ENCODE measurements at regions not wholly inside any gene's neighbourhood (a gene's known extent, or its start where the extent isn't known, plus 50 kb on each side); places are given as distances from the start of the nearest gene placed in this dataset.
"Not testable (repeated sequence)": the region's sequence is repeated elsewhere in the genome, so short reads cannot be mapped to it uniquely, and the experiment has no call there.

DNA sequence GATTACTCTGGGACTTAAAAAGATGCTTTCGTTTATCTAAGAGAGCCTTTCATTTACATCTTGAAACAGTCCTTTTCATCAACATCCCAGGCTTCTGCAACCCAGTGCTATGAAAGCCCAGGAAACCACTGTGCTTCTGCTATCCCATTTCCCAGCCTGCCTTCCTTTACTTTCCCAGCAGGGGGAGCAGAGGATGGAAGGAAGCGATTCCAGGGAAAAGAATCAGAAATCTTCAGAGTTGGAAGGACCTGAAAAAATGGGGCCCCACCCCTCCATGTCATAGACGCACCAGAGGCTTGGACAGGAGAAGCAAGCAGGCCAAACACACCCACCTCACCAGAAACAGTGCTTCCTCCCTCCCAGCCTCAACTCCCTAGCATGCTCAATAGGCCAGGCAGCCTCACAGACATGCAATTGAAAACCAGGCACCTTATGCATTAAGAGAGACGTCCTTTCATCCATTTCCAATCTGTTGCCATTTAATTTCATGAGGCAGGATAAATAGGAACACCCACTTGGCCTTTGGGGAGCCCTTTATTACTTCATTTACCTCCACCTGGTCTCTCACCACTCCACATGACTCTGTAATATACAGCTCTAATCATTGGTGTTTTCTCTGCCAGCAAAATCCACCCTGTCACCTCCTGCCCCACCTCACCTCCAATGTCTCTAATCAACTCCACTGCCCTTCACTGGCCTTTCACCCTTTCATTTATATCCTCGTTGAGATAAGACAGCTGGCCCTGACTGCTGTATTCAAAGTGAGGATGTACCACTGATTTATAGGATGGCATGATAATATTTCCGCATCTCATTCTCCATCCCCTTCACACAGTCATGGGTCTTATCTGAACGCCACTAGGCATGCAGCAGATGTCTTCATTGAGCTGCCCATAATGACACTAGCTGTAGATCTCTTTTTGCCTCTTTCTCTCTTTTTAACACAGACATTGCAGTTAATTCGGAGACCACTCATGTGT, 583.9 kb downstream of the NTRK3 start:
- DNase-seq (ENCODE audit: low spot score in 2 of 2), result no peak
- TF ChIP-seq, protein P1, sequence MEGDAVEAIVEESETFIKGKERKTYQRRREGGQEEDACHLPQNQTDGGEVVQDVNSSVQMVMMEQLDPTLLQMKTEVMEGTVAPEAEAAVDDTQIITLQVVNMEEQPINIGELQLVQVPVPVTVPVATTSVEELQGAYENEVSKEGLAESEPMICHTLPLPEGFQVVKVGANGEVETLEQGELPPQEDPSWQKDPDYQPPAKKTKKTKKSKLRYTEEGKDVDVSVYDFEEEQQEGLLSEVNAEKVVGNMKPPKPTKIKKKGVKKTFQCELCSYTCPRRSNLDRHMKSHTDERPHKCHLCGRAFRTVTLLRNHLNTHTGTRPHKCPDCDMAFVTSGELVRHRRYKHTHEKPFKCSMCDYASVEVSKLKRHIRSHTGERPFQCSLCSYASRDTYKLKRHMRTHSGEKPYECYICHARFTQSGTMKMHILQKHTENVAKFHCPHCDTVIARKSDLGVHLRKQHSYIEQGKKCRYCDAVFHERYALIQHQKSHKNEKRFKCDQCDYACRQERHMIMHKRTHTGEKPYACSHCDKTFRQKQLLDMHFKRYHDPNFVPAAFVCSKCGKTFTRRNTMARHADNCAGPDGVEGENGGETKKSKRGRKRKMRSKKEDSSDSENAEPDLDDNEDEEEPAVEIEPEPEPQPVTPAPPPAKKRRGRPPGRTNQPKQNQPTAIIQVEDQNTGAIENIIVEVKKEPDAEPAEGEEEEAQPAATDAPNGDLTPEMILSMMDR (IDR thresholded peaks at IDR 0.05), result peak; percentile 35 to 56 (median 48)

DNA sequence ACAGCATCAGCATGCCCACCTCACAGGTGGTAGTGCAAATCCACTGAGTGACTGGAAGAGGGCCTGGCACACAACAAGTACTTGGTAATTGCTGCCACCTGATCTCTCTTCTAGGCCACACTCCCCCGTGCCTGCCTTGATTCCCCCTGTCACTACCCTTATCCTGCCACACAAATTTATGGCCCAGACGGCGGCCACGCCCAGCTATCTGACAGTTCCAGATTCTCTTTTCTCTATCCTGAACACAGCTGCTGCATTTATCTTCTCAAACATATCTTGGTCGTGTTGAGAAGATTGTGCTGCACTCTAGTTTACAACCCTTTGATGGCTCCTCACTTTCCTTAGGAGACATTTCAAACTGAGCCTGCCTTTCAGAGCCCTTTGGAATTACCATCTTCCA, 585.2 kb downstream of the NTRK3 start:
- no peaks in the 10 kb centered on the region for H3K27me3 ChIP-seq
- peaks cover 0 to 8% of the 10 kb centered on the region in 2 donors for H3K9me3 ChIP-seq
- no peak overlapping the region for H3K27ac ChIP-seq
- TF ChIP-seq, protein P1 (IDR thresholded peaks at IDR 0.05), result no peak
- DNase-seq (ENCODE audit: low spot score in 2 of 2), result no peak
- peaks cover 0 to 2% of the 10 kb centered on the region in 2 donors for H3K4me1 ChIP-seq
- no peaks in the 10 kb centered on the region for H3K36me3 ChIP-seq
- H3K4me3 ChIP-seq, result no peak overlapping the region
- intact Hi-C loops (cut with DNase I), result no loop called here

More for the DNA sequence above, 583.9 kb downstream of the NTRK3 start:
- peaks cover 0 to 7% of the 10 kb centered on the region in 2 donors for H3K9me3 ChIP-seq
- no peaks in the 10 kb centered on the region for H3K36me3 ChIP-seq
- intact Hi-C loops (cut with DNase I), result loop anchor here (2.0 kb wide), 1 partner anchor 602 kb away; no protein-coding TSS in a partner anchor
- H3K27ac ChIP-seq, result no peak overlapping the region
- H3K27me3 ChIP-seq, result no peaks in the 10 kb centered on the region
- H3K4me1 ChIP-seq, result peaks cover 0 to 2% of the 10 kb centered on the region in 2 donors
- no peak overlapping the region for H3K4me3 ChIP-seq

DNA sequence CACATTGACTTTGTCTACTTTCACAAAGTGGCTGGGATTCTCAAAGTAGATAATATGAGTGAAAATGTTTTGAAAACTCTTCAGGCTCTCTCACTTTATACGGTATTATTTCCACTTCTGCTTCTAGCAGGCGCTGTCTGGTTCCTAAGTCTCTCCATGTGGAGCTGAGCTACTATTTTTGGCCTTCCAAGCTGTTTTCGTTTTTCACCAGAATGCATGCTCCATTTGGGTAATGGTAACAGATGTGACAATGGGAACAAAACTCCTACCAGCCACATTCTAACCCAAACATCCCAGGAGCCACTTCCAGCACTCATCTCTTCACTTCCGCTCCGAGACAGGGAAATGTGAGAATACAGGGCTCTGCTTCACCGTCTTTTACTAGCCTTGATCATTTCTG, 586.7 kb downstream of the NTRK3 start:
- H3K27ac ChIP-seq, result peak overlapping the region; percentile 61 to 64
- no peaks in the 10 kb centered on the region for H3K36me3 ChIP-seq
- H3K9me3 ChIP-seq, result peaks cover 0 to 8% of the 10 kb centered on the region in 2 donors
- H3K4me3 ChIP-seq, result peak overlapping the region in 1 of 2 donors; percentile 33
- intact Hi-C loops (cut with DNase I), result no loop called here
- peaks cover 0 to 2% of the 10 kb centered on the region in 2 donors for H3K4me1 ChIP-seq
- DNase-seq (ENCODE audit: low spot score in 2 of 2), result no peak
- TF ChIP-seq, protein P1 (IDR thresholded peaks at IDR 0.05), result no peak
- no peaks in the 10 kb centered on the region for H3K27me3 ChIP-seq

DNA sequence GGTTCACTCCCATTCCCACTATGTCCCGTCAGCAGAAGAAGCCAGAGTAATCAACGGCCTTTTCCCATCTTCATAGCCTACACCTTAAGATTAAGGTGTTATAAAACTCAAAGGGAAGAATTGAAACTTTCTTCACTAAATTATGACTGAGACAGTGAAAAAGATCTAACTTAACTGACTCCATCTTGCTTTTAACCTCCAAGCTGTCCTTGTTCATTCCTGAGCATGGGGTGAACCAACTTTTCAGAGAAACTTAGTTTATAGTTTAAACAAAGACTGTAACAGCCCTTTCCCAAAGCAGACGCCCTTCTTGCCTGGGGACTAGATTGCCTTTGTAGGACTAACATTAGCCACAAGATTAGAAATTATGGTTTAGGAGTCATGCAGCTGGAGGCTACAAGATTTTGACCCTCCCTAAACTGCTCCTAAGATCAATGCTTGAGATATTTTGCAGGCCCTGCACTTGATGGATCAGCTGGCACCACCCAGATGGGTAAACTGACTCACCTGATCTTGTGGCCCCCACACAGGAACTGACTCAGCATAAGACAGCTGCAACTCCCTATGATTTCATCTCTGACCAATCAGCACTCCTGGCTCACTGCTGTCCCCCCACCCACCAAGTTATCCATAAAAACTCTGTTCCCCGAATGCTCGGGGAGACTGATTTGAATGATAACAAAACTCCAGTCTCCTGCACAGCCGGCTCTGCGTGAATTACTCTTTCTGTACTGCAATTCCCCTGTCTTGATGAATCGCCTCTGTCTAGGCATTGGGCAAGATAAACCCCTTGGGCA, 587.6 kb downstream of the NTRK3 start:
- H3K4me3 ChIP-seq, result peak overlapping the region in 1 of 2 donors; percentile 33
- H3K27me3 ChIP-seq; H3K36me3 ChIP-seq; H3K4me1 ChIP-seq; H3K9me3 ChIP-seq; intact Hi-C loops (cut with DNase I); DNase-seq (ENCODE audit: low spot score in 2 of 2): not testable (repeated sequence)
- peak overlapping the region in 1 of 2 donors; percentile 64 for H3K27ac ChIP-seq

DNA sequence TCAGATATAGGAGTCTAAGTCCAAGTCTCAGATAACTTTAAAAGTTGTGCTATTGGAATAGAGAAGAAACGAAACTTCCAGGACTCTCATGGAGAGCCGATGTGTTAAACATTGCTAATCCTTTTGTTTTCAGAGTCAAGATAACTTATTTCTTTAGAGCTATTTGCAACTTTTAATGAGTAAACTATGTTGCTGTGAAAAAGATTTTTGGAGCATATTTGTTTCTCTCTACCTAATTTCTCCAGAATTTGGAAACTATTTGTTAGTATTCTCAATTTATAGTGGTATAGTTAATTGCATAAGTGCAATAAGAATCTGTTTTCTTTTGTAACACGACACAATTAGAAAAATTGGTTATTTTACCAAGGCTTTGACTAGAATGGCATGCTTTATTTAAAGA, 588.9 kb downstream of the NTRK3 start:
- H3K36me3 ChIP-seq, result no peaks in the 10 kb centered on the region
- intact Hi-C loops (cut with DNase I), result no loop called here
- no peak overlapping the region for H3K4me3 ChIP-seq
- H3K27me3 ChIP-seq, result no peaks in the 10 kb centered on the region
- H3K9me3 ChIP-seq, result peaks cover 0 to 8% of the 10 kb centered on the region in 2 donors
- no peak for DNase-seq (ENCODE audit: low spot score in 2 of 2)
- TF ChIP-seq, protein P1 (IDR thresholded peaks at IDR 0.05), result no peak
- no peak overlapping the region for H3K27ac ChIP-seq
- peaks cover 0 to 2% of the 10 kb centered on the region in 2 donors for H3K4me1 ChIP-seq

Data from ascending aorta (tissue), 2 donors.